ENCODE measurements at regions not wholly inside any gene's neighbourhood (a gene's known extent, or its start where the extent isn't known, plus 50 kb on each side); places are given as distances from the start of the nearest gene placed in this dataset.
A peak's percentile ranks its signal among the peaks of the same experiment; 100 is the strongest.

DNA sequence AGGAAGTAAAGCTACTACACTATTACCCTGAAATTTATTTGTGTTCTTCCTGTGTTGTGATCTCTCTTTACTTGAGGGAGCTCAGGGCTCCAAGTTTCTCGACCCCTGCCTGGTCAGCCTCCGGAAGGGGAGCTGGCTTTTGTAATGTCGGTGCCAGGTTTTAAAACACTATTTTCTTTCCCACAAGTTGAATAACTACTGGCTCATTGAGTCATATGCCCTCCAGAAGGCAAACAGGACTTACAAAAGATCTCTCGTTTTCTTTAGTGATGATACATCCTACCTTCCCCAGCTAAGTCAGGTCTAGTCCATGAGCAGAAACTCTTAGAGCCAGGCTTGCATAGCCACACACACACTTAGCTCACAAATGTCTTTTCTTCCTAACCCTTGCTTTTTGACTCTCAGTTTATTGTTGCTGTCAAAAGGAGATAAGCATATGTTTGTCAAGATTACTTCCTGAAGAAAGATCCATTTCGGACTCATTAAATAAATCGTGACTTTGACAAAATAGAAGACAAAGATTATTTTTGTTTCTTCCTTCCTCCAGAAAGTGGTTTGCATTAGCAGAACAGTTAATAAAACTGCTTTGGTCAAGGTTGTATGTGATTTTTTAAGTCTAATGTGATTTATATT lies 209.8 kb upstream of the FLRT2 start:
- no peak overlapping the region for H3K4me2 ChIP-seq (replicated peaks; ENCODE audit: extremely low read depth, low read length, poor library complexity, severe bottlenecking)
- no peak overlapping the region for H3K27ac ChIP-seq (ENCODE audit: low read depth in 1 of 2, low read length in 2 of 2)
- H3K4me1 Mint-ChIP-seq = peaks cover 4% of the 10 kb centered on the region
- H3K36me3 ChIP-seq (replicated peaks in 1 of 2; ENCODE audit: control insufficient read depth in 1 of 2, insufficient read depth in 2 of 2, low read length in 2 of 2) = no peaks in the 10 kb centered on the region
- peaks cover 0 to 9% (median 3%) of the 10 kb centered on the region in 7 donors for H3K9me3 Mint-ChIP-seq
- no peak overlapping the region for H2AFZ ChIP-seq (ENCODE audit: insufficient read depth, low read depth, low read length, poor library complexity, severe bottlenecking)
- H3K27ac Mint-ChIP-seq = no peak overlapping the region
- H3K27me3 Mint-ChIP-seq (ENCODE audit: low read depth in 3 of 3) = peaks cover 0 to 3% (median 0%) of the 10 kb centered on the region in 3 donors
- no peaks in the 10 kb centered on the region for H3K79me2 ChIP-seq (ENCODE audit: insufficient read depth, low read length)
- intact Hi-C loops (cut with micrococcal nuclease) = no loop called here
- no peaks in the 10 kb centered on the region for H4K20me1 ChIP-seq (ENCODE audit: insufficient read depth, low read length)
- TF ChIP-seq, protein P1, sequence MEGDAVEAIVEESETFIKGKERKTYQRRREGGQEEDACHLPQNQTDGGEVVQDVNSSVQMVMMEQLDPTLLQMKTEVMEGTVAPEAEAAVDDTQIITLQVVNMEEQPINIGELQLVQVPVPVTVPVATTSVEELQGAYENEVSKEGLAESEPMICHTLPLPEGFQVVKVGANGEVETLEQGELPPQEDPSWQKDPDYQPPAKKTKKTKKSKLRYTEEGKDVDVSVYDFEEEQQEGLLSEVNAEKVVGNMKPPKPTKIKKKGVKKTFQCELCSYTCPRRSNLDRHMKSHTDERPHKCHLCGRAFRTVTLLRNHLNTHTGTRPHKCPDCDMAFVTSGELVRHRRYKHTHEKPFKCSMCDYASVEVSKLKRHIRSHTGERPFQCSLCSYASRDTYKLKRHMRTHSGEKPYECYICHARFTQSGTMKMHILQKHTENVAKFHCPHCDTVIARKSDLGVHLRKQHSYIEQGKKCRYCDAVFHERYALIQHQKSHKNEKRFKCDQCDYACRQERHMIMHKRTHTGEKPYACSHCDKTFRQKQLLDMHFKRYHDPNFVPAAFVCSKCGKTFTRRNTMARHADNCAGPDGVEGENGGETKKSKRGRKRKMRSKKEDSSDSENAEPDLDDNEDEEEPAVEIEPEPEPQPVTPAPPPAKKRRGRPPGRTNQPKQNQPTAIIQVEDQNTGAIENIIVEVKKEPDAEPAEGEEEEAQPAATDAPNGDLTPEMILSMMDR (IDR thresholded peaks at IDR 0.05) = no peak
- no peak overlapping the region for H3K4me3 Mint-ChIP-seq
- H3K27me3 ChIP-seq (ENCODE audit: control insufficient read depth in 2 of 2, insufficient read depth in 2 of 2, low read length in 2 of 2) = no peaks in the 10 kb centered on the region
- no peak overlapping the region for H3K4me3 ChIP-seq (replicated peaks in 1 of 3; ENCODE audit: low read depth in 2 of 3, low read length in 3 of 3)
- no peaks in the 10 kb centered on the region for H3K9me3 ChIP-seq (replicated peaks in 1 of 2; ENCODE audit: control insufficient read depth in 1 of 2, insufficient read depth in 1 of 2, low read length in 2 of 2)
- 6% methylated on average over 4 of the region's 6 CpGs for WGBS (ENCODE audit: insufficient coverage)
- peaks cover 0 to 3% of the 10 kb centered on the region in 2 donors for H3K4me1 ChIP-seq (ENCODE audit: control insufficient read depth in 1 of 2, insufficient read depth in 2 of 2, low read length in 2 of 2)
- H3K9ac ChIP-seq (ENCODE audit: insufficient read depth, low read length, poor library complexity, severe bottlenecking) = no peak overlapping the region
- peak in 1 of 3 donors; percentile 5 for DNase-seq
- no peaks in the 10 kb centered on the region for H3K36me3 Mint-ChIP-seq

DNA sequence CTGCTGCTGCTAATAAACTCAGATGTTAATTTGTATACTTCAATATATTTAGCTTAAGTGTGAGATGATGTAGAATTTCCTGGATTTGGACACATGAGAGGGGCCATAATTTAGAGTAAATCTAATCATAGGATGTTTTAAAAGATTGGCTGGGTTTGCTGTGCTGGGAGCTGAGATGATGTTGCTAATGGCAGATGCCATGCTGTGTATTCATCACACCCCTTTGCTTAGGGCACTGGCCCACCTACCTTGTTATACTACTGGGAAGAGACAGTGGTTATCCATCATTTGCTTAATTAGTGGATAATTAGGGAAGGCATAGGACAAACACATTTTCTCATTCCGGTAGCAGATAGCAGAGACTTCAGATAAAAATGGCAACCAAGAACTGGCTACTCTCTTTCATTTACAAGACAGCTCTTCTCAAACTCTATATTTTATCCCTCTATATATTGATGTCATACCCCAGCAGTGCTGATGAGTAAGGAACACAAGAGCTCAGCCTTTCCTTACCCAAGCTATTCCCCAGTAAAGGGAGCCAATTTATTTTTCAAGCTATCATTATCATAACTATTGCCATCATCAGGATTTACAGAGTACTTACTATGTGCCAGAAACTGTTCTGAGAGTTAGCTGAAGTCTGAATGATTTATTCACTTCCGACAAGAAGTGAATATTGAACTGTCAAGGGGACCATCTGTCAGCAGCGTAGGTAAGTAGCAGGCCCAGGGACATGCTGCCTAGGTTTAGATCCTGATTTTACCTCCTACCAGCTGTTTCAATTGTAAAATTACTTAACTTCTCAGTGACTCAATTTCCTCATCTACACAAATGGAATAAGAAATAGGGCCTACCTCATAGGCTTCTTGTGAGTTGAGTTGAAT lies 204.6 kb upstream of the FLRT2 start:
- TF ChIP-seq, protein P1 (IDR thresholded peaks at IDR 0.05) = no peak
- Histone ChIP-seq H4K20me1 (ENCODE audit: insufficient read depth, low read length) (no peaks in the 10 kb centered on the region), H3K4me3 (replicated peaks in 1 of 3; ENCODE audit: low read depth in 2 of 3, low read length in 3 of 3) (no peak overlapping the region), H3K27ac (ENCODE audit: low read depth in 1 of 2, low read length in 2 of 2) (no peak overlapping the region), H2AFZ (ENCODE audit: insufficient read depth, low read depth, low read length, poor library complexity, severe bottlenecking) (no peak overlapping the region), H3K27me3 (ENCODE audit: control insufficient read depth in 2 of 2, insufficient read depth in 2 of 2, low read length in 2 of 2) (no peaks in the 10 kb centered on the region), H3K9ac (ENCODE audit: insufficient read depth, low read length, poor library complexity, severe bottlenecking) (no peak overlapping the region), H3K9me3 (replicated peaks in 1 of 2; ENCODE audit: control insufficient read depth in 1 of 2, insufficient read depth in 1 of 2, low read length in 2 of 2) (no peaks in the 10 kb centered on the region), H3K4me1 (ENCODE audit: control insufficient read depth in 1 of 2, insufficient read depth in 2 of 2, low read length in 2 of 2) (no peaks in the 10 kb centered on the region), H3K79me2 (ENCODE audit: insufficient read depth, low read length) (no peaks in the 10 kb centered on the region), H3K4me2 (replicated peaks; ENCODE audit: extremely low read depth, low read length, poor library complexity, severe bottlenecking) (no peak overlapping the region), H3K36me3 (replicated peaks in 1 of 2; ENCODE audit: control insufficient read depth in 1 of 2, insufficient read depth in 2 of 2, low read length in 2 of 2) (no peaks in the 10 kb centered on the region)
- Mint-ChIP-seq H3K4me1 (no peaks in the 10 kb centered on the region), H3K9me3 (peaks cover 0 to 5% (median 3%) of the 10 kb centered on the region in 7 donors), H3K4me3 (no peak overlapping the region), H3K27me3 (ENCODE audit: low read depth in 3 of 3) (peaks cover 0 to 4% (median 0%) of the 10 kb centered on the region in 3 donors), H3K27ac (no peak overlapping the region), H3K36me3 (no peaks in the 10 kb centered on the region)
- no peak for DNase-seq
- no CpG with 5 or more reads among the region's 3 CpGs for WGBS (ENCODE audit: insufficient coverage)
- intact Hi-C loops (cut with micrococcal nuclease) = no loop called here

All from CD14-positive monocyte (primary cell).